Mesothelial cell of epicardium (in vitro differentiated cells): ENCODE measurements at regions not wholly inside any gene's neighbourhood (a gene's known extent, or its start where the extent isn't known, plus 50 kb on each side); places are given as distances from the start of the nearest gene placed in this dataset.

Source experiments
- DNase-seq, 2 experiments: peaks; one replicate each; pipeline ENCODE4 v3.0.0; 2021; ENCODE audit warnings: low spot score in 2 of 2; ENCODE audit not compliant: unreplicated experiment in 2 of 2
- H3K27ac Mint-ChIP-seq: 2 replicates; pipeline ENCODE4 v1.8.0; 2021; ENCODE audit warnings: mixed read lengths
- H3K27me3 Mint-ChIP-seq: 2 replicates; pipeline ENCODE4 v1.8.0; 2021; ENCODE audit warnings: low read depth, mixed read lengths
- H3K36me3 Mint-ChIP-seq: 2 replicates; pipeline ENCODE4 v1.8.0; 2021; ENCODE audit warnings: mixed read lengths
- H3K4me1 Mint-ChIP-seq: 2 replicates; pipeline ENCODE4 v1.8.0; 2021; ENCODE audit warnings: mixed read lengths
- H3K4me3 Mint-ChIP-seq: 2 replicates; pipeline ENCODE4 v1.8.0; 2021; ENCODE audit warnings: mild to moderate bottlenecking, moderate library complexity, mixed read lengths
- H3K9me3 Mint-ChIP-seq: 2 replicates; pipeline ENCODE4 v1.8.0; 2021; ENCODE audit warnings: mixed read lengths
- TF ChIP-seq, protein P1 (sequence below): fragments of 200-600 bp; sonication (generic); IDR thresholded peaks from one replicate; pipeline ENCODE4 v1.5.0; 2021; ENCODE audit warnings: antibody characterized with exemption; ENCODE audit not compliant: unreplicated experiment

DNA sequence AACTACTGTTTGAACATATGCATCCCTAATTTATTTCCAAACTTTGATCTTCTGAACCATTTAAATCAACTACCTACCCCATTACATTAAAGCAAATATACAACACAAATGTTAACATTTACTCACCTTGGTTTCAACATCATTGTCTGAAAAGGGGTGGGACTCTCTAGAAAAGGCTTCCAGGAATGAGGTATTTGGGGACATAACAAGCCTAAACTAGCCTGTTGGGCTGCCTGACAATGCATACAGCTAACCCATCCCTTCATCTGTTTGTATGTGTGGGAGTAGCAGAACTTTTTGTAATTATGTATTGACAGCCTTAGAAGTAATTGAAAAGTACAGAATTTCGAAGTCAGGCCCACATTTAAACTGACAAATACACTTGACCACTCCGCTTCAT is 2225.9 kb upstream of the C9orf72 start:
- Mint-ChIP-seq H3K9me3 (no peaks in the 10 kb centered on the region), H3K4me3 (no peak overlapping the region), H3K36me3 (no peaks in the 10 kb centered on the region), H3K27ac (no peak overlapping the region), H3K4me1 (no peaks in the 10 kb centered on the region), H3K27me3 (no peaks in the 10 kb centered on the region)
- TF ChIP-seq, protein P1, sequence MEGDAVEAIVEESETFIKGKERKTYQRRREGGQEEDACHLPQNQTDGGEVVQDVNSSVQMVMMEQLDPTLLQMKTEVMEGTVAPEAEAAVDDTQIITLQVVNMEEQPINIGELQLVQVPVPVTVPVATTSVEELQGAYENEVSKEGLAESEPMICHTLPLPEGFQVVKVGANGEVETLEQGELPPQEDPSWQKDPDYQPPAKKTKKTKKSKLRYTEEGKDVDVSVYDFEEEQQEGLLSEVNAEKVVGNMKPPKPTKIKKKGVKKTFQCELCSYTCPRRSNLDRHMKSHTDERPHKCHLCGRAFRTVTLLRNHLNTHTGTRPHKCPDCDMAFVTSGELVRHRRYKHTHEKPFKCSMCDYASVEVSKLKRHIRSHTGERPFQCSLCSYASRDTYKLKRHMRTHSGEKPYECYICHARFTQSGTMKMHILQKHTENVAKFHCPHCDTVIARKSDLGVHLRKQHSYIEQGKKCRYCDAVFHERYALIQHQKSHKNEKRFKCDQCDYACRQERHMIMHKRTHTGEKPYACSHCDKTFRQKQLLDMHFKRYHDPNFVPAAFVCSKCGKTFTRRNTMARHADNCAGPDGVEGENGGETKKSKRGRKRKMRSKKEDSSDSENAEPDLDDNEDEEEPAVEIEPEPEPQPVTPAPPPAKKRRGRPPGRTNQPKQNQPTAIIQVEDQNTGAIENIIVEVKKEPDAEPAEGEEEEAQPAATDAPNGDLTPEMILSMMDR, result no peak
- DNase-seq, result no peak

GRCh38 chr9:29800821-29801220 is 2227.5 kb upstream of the C9orf72 start:
- DNase-seq, result no peak
- no peaks in the 10 kb centered on the region for H3K9me3 Mint-ChIP-seq
- no peaks in the 10 kb centered on the region for H3K27me3 Mint-ChIP-seq
- H3K4me1 Mint-ChIP-seq, result no peaks in the 10 kb centered on the region
- no peak overlapping the region for H3K4me3 Mint-ChIP-seq
- H3K27ac Mint-ChIP-seq, result no peak overlapping the region
- no peaks in the 10 kb centered on the region for H3K36me3 Mint-ChIP-seq
- TF ChIP-seq, protein P1, result no peak

- H3K36me3 Mint-ChIP-seq, result no peaks in the 10 kb centered on the region
- TF ChIP-seq, protein P1, result no peak
- no peak overlapping the region for H3K4me3 Mint-ChIP-seq
- H3K4me1 Mint-ChIP-seq, result no peaks in the 10 kb centered on the region
- H3K9me3 Mint-ChIP-seq, result no peaks in the 10 kb centered on the region
- H3K27ac Mint-ChIP-seq, result no peak overlapping the region
- DNase-seq, result no peak
- peaks cover 1% of the 10 kb centered on the region for H3K27me3 Mint-ChIP-seq
Measured at GRCh38 chr9:29802454-29802853, 2229.2 kb upstream of the C9orf72 start.

DNA sequence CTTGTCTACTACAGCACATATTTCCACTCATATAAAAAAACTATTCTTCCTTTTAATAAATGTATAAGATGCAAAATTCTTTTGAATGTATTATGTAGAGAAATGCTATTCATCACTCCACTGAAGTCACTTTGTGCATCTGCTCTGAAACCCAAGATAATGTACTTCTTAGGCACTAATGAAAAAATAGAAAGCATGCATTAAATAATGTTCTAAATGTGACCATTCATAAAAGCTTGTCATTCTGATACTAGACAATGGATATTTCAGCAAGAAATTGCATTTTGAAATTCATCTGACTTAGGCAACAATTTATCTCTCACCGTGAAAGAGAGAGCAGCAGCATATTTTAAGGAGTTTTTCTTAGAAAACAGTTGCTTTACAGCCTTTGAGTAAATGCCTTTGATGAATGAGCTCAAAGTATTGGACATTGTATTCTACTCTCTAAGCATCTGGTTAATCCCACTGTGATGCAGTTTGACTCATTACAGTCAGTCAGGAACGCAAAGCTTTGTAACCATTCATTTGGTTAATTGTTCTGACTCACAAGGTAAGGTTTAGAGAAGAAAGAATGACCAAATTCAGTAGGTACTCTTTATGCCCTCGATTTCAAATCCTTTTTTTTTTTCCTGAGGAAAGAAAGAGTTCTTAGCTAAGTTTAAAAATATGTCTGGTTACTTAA is 2233.8 kb upstream of the C9orf72 start:
- H3K9me3 Mint-ChIP-seq, result peaks cover 36% of the 10 kb centered on the region
- H3K4me1 Mint-ChIP-seq, result no peaks in the 10 kb centered on the region
- peaks cover 1% of the 10 kb centered on the region for H3K36me3 Mint-ChIP-seq
- no peak overlapping the region for H3K4me3 Mint-ChIP-seq
- TF ChIP-seq, protein P1, result no peak
- peaks cover 1% of the 10 kb centered on the region for H3K27me3 Mint-ChIP-seq
- no peak for DNase-seq
- H3K27ac Mint-ChIP-seq, result no peak overlapping the region

DNA sequence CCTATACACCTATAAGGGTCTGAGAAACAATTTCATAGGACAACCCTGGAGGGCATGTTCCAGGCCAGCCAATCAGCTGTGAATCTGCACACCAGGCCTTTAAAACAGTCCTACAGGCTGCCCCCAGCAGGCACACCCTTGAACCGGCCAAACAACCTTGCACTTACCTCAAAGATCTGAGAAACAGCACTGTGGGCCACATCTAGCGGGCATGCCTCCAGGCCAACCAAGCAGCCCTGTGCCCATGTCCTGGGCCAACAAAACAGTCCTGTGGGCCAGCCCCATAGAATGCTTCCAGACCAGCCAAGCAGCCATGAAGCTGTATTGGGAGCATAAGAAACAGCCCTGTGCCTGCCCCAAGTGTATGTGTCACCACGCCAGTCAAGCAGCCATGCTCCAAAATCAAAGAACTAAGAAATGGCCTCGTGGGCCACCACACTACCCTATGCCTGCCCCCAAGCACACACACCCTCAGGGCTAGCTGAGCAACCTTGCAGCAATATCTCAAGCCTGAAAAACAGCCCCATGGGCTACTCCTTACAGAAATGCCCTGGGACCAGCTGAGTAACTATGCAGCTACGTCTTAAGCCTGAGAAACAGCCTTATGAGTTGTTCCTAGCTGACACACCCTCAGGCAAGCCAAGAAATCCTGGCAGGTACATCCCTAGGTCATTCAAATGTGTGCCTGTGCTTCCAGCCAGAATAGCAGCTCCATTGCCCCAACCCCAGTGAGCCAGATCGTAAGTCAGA is 2243.8 kb upstream of the C9orf72 start:
- TF ChIP-seq, protein P1, result no peak
- Mint-ChIP-seq H3K36me3 (no peaks in the 10 kb centered on the region), H3K4me1 (no peaks in the 10 kb centered on the region), H3K27ac (no peak overlapping the region), H3K9me3 (peaks cover 43% of the 10 kb centered on the region), H3K27me3 (no peaks in the 10 kb centered on the region), H3K4me3 (no peak overlapping the region)
- DNase-seq, result no peak
